ENCODE measurements at regions not wholly inside any gene's neighbourhood (a gene's known extent, or its start where the extent isn't known, plus 50 kb on each side); places are given as distances from the start of the nearest gene placed in this dataset.

DNA sequence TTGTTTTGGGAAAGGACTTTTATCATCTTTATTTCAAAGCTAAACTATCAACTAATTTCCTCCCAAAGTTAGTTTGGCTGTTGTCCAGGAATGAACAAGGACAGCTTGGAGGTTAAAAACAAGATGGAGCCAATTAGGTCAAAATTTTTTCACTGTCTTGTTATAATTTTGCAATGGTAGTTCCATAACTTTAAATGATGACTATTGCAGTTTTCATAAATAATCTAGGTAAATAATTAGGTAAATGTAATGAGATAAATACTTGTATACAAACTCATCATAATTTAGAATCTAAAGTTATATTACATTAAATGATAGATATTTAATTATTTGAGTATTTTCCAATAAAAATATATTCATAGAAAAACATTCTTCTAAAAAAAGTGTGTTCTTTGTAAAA, 68.3 kb upstream of the DAZL start:
- no peaks in the 10 kb centered on the region for H3K36me3 ChIP-seq (ENCODE audit: control insufficient read depth, insufficient read depth, low read length)
- DNase-seq (ENCODE audit: low read depth) = no peak
- no peaks in the 10 kb centered on the region for H3K27me3 ChIP-seq (ENCODE audit: control insufficient read depth, insufficient read depth, low read length)
- TF ChIP-seq, protein P1, sequence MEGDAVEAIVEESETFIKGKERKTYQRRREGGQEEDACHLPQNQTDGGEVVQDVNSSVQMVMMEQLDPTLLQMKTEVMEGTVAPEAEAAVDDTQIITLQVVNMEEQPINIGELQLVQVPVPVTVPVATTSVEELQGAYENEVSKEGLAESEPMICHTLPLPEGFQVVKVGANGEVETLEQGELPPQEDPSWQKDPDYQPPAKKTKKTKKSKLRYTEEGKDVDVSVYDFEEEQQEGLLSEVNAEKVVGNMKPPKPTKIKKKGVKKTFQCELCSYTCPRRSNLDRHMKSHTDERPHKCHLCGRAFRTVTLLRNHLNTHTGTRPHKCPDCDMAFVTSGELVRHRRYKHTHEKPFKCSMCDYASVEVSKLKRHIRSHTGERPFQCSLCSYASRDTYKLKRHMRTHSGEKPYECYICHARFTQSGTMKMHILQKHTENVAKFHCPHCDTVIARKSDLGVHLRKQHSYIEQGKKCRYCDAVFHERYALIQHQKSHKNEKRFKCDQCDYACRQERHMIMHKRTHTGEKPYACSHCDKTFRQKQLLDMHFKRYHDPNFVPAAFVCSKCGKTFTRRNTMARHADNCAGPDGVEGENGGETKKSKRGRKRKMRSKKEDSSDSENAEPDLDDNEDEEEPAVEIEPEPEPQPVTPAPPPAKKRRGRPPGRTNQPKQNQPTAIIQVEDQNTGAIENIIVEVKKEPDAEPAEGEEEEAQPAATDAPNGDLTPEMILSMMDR (IDR thresholded peaks at IDR 0.05; ENCODE audit: insufficient read depth, low read depth, low read length) = no peak
- ChIA-PET CTCF (no interaction called here), POLR2A (no interaction called here)
- no peak overlapping the region for H3K4me3 ChIP-seq (ENCODE audit: low read depth, low read length)

DNA sequence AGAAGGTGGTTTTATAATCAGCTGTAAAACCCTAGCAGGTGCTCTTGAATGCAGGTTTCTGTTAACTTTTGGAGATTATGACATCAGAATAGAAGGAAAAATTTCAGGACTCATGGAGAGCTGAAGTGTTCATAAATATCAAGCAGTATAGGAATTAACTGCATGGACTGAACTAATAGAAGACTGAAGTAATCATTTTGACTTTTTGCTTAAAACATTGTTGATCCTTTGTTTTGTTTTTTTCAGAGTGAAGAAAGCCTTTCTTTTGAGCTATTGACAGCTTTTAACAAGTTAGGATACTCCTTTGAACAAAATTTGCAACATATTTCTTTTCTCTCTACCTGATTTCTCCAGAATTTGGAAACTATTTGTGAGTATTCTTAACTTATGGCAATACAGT, 70.6 kb upstream of the DAZL start:
- CTCF ChIA-PET = interaction anchor here (1.1 kb wide), 1 partner anchor 12 kb away, joined by 3 read pairs; no protein-coding TSS in a partner anchor
- H3K4me3 ChIP-seq (ENCODE audit: low read depth, low read length) = no peak overlapping the region
- TF ChIP-seq, protein P1 (IDR thresholded peaks at IDR 0.05; ENCODE audit: insufficient read depth, low read depth, low read length) = no peak
- DNase-seq (ENCODE audit: low read depth) = no peak
- no peaks in the 10 kb centered on the region for H3K36me3 ChIP-seq (ENCODE audit: control insufficient read depth, insufficient read depth, low read length)
- POLR2A ChIA-PET = no interaction called here
- no peaks in the 10 kb centered on the region for H3K27me3 ChIP-seq (ENCODE audit: control insufficient read depth, insufficient read depth, low read length)

DNA sequence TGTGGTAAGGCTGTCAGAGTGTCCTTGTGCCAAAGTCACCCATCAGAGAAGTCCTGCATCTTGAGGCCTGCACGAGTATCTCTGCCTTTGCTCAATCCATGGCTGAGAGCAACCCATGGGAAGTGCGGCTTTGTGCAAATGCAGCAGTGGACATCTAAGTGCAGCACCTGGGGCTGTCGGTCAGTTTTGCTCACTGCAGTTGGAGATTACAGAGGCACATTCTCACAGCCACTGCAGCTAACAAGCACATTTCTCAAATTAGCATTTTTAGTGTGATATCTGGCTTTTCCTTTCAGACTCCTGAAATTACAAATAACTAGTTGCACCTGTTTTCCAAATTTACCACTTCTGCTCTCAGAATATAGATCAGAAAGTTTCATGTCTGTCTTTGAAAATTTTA, 81.5 kb upstream of the DAZL start:
- ChIA-PET CTCF (interaction anchor here (1.4 kb wide), 1 partner anchor 11 kb away, joined by 3 read pairs; no protein-coding TSS in a partner anchor), POLR2A (no interaction called here)
- TF ChIP-seq, protein P1 (IDR thresholded peaks at IDR 0.05; ENCODE audit: insufficient read depth, low read depth, low read length) = no peak
- no peak for DNase-seq (ENCODE audit: low read depth)
- no peaks in the 10 kb centered on the region; the same call in 1 of the 2 replicates for H3K27me3 ChIP-seq (ENCODE audit: control insufficient read depth, insufficient read depth, low read length)
- H3K36me3 ChIP-seq (ENCODE audit: control insufficient read depth, insufficient read depth, low read length) = no peaks in the 10 kb centered on the region
- H3K4me3 ChIP-seq (ENCODE audit: low read depth, low read length) = no peak overlapping the region

DNA sequence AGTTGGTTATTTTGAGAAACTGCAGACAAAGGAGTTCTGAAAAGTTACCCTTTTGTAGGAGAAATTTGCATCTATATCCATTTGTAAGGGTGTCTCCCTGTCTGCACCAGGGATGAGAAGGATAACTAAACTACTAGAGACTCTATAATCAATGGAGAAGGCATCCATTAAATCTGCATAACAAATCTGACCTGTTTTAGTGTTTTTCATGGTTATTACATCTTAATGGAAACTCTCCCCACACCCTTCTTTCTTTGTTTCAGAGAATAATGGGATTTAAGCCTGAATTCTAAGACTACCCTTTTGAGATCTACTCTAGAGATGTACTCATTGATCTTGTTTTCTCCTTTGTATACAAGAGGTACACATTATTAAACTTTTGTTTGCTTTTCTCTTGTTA, 82.0 kb upstream of the DAZL start:
- CTCF ChIA-PET = interaction anchor here (0.9 to 1.4 kb wide), 3 partner anchors 11 to 34 kb away, joined by 3 read pairs; no protein-coding TSS in a partner anchor

DNA sequence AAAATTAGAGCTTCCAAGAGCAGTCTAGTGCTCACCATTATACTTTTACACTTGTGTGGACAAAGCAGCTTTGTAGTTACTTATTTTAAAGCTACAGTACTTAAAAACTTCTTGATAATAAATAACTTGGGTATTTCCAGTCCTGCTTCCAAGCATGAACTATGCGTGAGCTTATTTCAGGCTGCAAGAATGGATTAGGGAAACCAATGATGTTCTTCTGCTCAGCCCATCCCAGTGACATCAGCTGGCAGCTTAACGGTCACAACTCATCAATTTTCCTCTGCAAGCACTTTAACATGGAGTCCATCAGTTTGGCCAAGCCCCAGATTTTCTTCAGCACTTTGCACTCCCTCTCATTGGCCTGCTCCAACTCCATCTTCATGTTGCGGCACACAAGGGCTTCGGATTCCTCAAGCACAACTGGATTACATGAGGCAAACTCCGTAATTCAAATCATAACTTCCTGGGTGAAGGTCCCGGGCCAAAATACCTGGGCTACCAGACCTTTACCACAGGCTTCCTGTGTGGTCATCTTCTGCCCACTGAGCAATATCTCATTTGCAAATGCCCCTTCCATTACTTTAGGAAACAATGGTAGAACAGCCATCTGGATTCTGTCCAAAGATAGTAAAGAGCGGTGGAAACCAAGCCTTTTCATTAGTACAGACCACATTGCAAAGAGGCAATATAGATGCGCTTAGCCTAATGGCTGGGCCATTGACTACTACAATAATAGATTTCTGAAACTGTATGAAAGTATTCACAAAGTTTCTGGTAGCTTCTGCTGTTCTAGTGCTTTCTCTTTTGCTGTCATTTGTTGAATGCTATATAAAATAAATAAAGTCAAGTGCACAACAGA, 87.5 kb upstream of the DAZL start:
- Histone ChIP-seq H3K4me3 (ENCODE audit: low read depth, low read length) (no peak overlapping the region), H3K27me3 (ENCODE audit: control insufficient read depth, insufficient read depth, low read length) (no peaks in the 10 kb centered on the region), H3K36me3 (ENCODE audit: control insufficient read depth, insufficient read depth, low read length) (no peaks in the 10 kb centered on the region)
- TF ChIP-seq, protein P1 (IDR thresholded peaks at IDR 0.05; ENCODE audit: insufficient read depth, low read depth, low read length) = no peak
- CTCF ChIA-PET = interaction anchor here (1.1 kb wide), 1 partner anchor 10 kb away, joined by 3 read pairs; no protein-coding TSS in a partner anchor
- DNase-seq (ENCODE audit: low read depth) = no peak
- POLR2A ChIA-PET = no interaction called here

More for the DNA sequence above, 82.0 kb upstream of the DAZL start:
- no peaks in the 10 kb centered on the region for H3K36me3 ChIP-seq (ENCODE audit: control insufficient read depth, insufficient read depth, low read length)
- no peak overlapping the region for H3K4me3 ChIP-seq (ENCODE audit: low read depth, low read length)
- no peak for DNase-seq (ENCODE audit: low read depth)
- TF ChIP-seq, protein P1 (IDR thresholded peaks at IDR 0.05; ENCODE audit: insufficient read depth, low read depth, low read length) = no peak
- POLR2A ChIA-PET = no interaction called here
- no peaks in the 10 kb centered on the region; the same call in 1 of the 2 replicates for H3K27me3 ChIP-seq (ENCODE audit: control insufficient read depth, insufficient read depth, low read length)
